ENCODE measurements at regions not wholly inside any gene's neighbourhood (a gene's known extent, or its start where the extent isn't known, plus 50 kb on each side); places are given as distances from the start of the nearest gene placed in this dataset.

DNA sequence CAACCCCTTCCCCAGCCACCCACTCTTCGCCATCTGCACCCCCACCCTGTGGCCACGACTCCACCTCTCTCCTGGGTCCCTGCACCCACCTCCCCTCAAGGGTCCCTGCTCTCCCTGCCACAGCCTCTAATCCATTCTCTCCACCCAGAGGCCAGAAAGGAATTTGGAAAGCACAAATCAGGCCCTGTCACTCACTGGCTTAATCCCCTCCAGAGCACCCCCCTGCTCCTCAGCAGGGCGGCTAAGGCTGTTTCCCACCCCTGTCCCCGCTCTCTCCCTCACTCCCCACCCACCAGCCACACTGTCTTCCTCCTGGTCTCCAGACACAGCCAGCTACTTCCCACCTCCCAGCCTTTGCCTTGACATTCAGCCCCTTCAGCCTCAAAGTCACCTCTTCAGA is 150.0 kb upstream of the LINGO1 start:
- H3K4me3 ChIP-seq (ENCODE audit: low read depth, low read length), result no peak overlapping the region
- H3K36me3 ChIP-seq, result no peaks in the 10 kb centered on the region; the same call in 1 of the 2 replicates
- peaks cover 3% of the 10 kb centered on the region for H3K9me3 ChIP-seq (ENCODE audit: severe bottlenecking)
- no peak for TF ChIP-seq CTCF (IDR thresholded peaks at IDR 0.05; ENCODE audit: low read depth, low read length)
- DNase-seq, result no peak
- H3K27ac ChIP-seq, result no peak overlapping the region
- no peaks in the 10 kb centered on the region for H3K27me3 ChIP-seq (ENCODE audit: insufficient read depth, low read depth, severe bottlenecking)

DNA sequence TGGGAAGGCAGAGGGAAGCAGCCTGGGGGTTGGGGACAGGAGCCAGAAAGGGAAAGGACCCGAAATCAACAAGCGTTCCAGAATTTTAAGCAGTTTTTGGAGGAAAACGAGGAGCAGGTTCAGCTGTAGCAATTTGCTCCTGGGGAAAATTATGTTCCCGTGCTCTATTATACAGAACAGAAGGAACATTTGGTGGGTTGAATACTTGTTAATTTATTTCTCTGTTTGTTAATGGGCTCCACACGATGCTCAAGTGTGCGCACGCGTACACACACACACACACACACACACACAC is 149.2 kb upstream of the LINGO1 start:
- Histone ChIP-seq H3K36me3 (no peaks in the 10 kb centered on the region; the same call in 1 of the 2 replicates), H3K27me3 (ENCODE audit: insufficient read depth, low read depth, severe bottlenecking) (no peaks in the 10 kb centered on the region), H3K27ac (no peak overlapping the region), H3K9me3 (ENCODE audit: severe bottlenecking) (peaks cover 3% of the 10 kb centered on the region), H3K4me3 (ENCODE audit: low read depth, low read length) (no peak overlapping the region)
- no peak for TF ChIP-seq CTCF (IDR thresholded peaks at IDR 0.05; ENCODE audit: low read depth, low read length)
- no peak for DNase-seq

GRCh38 chr15:77781151-77781945 is 148.6 kb upstream of the LINGO1 start:
- H3K27ac ChIP-seq, result no peak overlapping the region
- no peak overlapping the region for H3K4me3 ChIP-seq (ENCODE audit: low read depth, low read length)
- peaks cover 3% of the 10 kb centered on the region for H3K9me3 ChIP-seq (ENCODE audit: severe bottlenecking)
- DNase-seq, result no peak
- no peaks in the 10 kb centered on the region; the same call in 1 of the 2 replicates for H3K36me3 ChIP-seq
- TF ChIP-seq CTCF (IDR thresholded peaks at IDR 0.05; ENCODE audit: low read depth, low read length), result no peak
- H3K27me3 ChIP-seq (ENCODE audit: insufficient read depth, low read depth, severe bottlenecking), result no peaks in the 10 kb centered on the region

- H3K9me3 ChIP-seq (ENCODE audit: severe bottlenecking), result peaks cover 3% of the 10 kb centered on the region
- H3K27me3 ChIP-seq (ENCODE audit: insufficient read depth, low read depth, severe bottlenecking), result no peaks in the 10 kb centered on the region
- DNase-seq, result no peak
- no peak overlapping the region for H3K4me3 ChIP-seq (ENCODE audit: low read depth, low read length)
- H3K36me3 ChIP-seq, result no peaks in the 10 kb centered on the region; the same call in 1 of the 2 replicates
- H3K27ac ChIP-seq, result no peak overlapping the region
- TF ChIP-seq CTCF (IDR thresholded peaks at IDR 0.05; ENCODE audit: low read depth, low read length), result no peak
Observed at GRCh38 chr15:77778802-77779201, 146.1 kb upstream of the LINGO1 start.

DNA sequence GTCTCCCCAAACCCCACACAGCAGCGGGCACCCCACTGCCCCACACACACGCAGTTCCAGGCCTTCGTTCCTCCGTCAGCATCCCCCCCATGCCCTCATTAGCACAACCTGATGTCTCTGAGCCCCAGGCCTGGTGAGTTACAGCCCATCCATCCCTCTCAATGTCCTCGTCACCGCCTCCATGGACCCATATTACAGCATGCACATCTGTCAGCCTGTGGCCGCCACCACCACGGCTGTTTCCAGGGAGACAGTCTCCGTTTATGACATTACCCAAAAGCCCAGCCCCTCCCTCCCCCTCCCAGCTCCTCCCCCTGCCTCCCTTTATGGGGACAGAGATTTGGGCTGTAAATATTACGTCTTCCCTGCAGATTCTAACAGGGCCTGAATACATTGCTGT is 143.1 kb upstream of the LINGO1 start:
- no peak for DNase-seq
- no peak for TF ChIP-seq CTCF (IDR thresholded peaks at IDR 0.05; ENCODE audit: low read depth, low read length)
- Histone ChIP-seq H3K9me3 (ENCODE audit: severe bottlenecking) (peaks cover 2% of the 10 kb centered on the region), H3K4me3 (ENCODE audit: low read depth, low read length) (no peak overlapping the region), H3K27me3 (ENCODE audit: insufficient read depth, low read depth, severe bottlenecking) (no peaks in the 10 kb centered on the region), H3K36me3 (no peaks in the 10 kb centered on the region; the same call in 1 of the 2 replicates), H3K27ac (no peak overlapping the region)

- no peaks in the 10 kb centered on the region for H3K9me3 ChIP-seq (ENCODE audit: severe bottlenecking)
Observed at GRCh38 chr15:77775373-77775772, 142.7 kb upstream of the LINGO1 start.

More at GRCh38 chr15:77775373-77775772, 142.7 kb upstream of the LINGO1 start:
- Histone ChIP-seq H3K4me3 (ENCODE audit: low read depth, low read length) (no peak overlapping the region), H3K27ac (no peak overlapping the region), H3K36me3 (no peaks in the 10 kb centered on the region), H3K27me3 (ENCODE audit: insufficient read depth, low read depth, severe bottlenecking) (no peaks in the 10 kb centered on the region)
- DNase-seq, result no peak
- TF ChIP-seq CTCF (IDR thresholded peaks at IDR 0.05; ENCODE audit: low read depth, low read length), result no peak
